ENCODE measurements at regions not wholly inside any gene's neighbourhood (a gene's known extent, or its start where the extent isn't known, plus 50 kb on each side); places are given as distances from the start of the nearest gene placed in this dataset.

DNA sequence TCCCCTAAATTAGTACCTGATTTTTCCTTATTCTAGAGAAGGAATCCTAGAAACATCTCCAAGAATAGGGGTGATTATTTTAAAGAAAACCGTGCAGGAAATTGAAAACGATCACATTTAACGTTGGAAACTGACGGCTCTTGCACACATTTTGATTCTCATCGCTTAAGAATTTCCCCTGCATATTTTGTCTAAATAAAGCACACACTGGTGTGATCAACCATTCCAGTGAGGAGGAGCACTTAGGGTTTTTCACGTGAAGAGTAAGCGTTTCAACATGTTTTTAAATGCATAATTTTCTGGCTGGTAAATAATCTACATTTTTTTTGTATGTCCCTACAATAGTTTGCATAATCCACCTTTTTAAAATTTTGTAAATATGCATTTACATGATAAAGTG lies 229.7 kb upstream of the PFKP start:
- no peak for TF ChIP-seq POLR2A (IDR thresholded peaks at IDR 0.05)
- TF ChIP-seq, protein P1, sequence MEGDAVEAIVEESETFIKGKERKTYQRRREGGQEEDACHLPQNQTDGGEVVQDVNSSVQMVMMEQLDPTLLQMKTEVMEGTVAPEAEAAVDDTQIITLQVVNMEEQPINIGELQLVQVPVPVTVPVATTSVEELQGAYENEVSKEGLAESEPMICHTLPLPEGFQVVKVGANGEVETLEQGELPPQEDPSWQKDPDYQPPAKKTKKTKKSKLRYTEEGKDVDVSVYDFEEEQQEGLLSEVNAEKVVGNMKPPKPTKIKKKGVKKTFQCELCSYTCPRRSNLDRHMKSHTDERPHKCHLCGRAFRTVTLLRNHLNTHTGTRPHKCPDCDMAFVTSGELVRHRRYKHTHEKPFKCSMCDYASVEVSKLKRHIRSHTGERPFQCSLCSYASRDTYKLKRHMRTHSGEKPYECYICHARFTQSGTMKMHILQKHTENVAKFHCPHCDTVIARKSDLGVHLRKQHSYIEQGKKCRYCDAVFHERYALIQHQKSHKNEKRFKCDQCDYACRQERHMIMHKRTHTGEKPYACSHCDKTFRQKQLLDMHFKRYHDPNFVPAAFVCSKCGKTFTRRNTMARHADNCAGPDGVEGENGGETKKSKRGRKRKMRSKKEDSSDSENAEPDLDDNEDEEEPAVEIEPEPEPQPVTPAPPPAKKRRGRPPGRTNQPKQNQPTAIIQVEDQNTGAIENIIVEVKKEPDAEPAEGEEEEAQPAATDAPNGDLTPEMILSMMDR (IDR thresholded peaks at IDR 0.05), result no peak
